ENCODE measurements at regions not wholly inside any gene's neighbourhood (a gene's known extent, or its start where the extent isn't known, plus 50 kb on each side); places are given as distances from the start of the nearest gene placed in this dataset.

DNA sequence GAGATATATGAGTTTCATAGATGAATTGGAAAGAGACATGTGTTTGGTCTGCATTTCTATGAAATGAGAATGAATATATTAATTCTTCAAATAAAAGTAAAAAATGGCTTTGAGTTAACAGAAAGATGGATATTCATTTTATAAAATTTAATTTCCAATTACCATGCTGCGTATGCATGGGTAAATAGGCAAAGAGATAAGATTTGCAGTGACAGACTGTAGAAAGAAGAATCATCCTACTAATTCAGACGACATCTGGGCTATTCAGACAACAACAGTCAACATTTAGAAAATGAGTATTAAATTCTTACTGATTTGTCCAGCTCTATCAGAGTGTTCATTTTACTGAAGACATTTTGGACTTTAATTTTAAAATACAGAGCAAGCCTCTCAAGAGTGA lies 602.2 kb upstream of the NRSN1 start:
- TF ChIP-seq, protein P1, sequence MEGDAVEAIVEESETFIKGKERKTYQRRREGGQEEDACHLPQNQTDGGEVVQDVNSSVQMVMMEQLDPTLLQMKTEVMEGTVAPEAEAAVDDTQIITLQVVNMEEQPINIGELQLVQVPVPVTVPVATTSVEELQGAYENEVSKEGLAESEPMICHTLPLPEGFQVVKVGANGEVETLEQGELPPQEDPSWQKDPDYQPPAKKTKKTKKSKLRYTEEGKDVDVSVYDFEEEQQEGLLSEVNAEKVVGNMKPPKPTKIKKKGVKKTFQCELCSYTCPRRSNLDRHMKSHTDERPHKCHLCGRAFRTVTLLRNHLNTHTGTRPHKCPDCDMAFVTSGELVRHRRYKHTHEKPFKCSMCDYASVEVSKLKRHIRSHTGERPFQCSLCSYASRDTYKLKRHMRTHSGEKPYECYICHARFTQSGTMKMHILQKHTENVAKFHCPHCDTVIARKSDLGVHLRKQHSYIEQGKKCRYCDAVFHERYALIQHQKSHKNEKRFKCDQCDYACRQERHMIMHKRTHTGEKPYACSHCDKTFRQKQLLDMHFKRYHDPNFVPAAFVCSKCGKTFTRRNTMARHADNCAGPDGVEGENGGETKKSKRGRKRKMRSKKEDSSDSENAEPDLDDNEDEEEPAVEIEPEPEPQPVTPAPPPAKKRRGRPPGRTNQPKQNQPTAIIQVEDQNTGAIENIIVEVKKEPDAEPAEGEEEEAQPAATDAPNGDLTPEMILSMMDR (IDR thresholded peaks at IDR 0.05; ENCODE audit: borderline replicate concordance, extremely low read depth, low read length, poor library complexity, severe bottlenecking) = no peak
- TF ChIP-seq EZH2 (IDR thresholded peaks at IDR 0.05; ENCODE audit: borderline replicate concordance, low read depth, low read length, severe bottlenecking) = no peak

Measured in DND-41 (cell line).